PC-3 (cell line): ENCODE measurements at regions not wholly inside any gene's neighbourhood (a gene's known extent, or its start where the extent isn't known, plus 50 kb on each side); places are given as distances from the start of the nearest gene placed in this dataset.

Experiments used
- ATAC-seq: fragments of 200-7000 bp; cut with Tn5 transposase; 2 replicates; pipeline ENCODE4 v1.9.1; 2020; ENCODE audit warnings: mild to moderate bottlenecking, moderate library complexity
- BruUV-seq: library from RNA; stranded (reverse); fragments of 400-500 nt; replicated peaks from 2 replicates; lab custom pipeline; 2021; lab: Mats Ljungman, UMichigan
- CTCF ChIA-PET: fragments of 300-600 bp; sonication (Branson Sonifier 250); formaldehyde crosslinking; loops from one replicate; lab custom pipeline; 2022; ENCODE audit warnings: antibody characterized with exemption; lab: Charles Lee
- POLR2A ChIA-PET: fragments of 300-600 bp; sonication (Branson Sonifier 250); formaldehyde crosslinking; loops from one replicate; lab custom pipeline; 2022; ENCODE audit warnings: antibody characterized with exemption; ENCODE audit not compliant: unreplicated experiment; lab: Charles Lee
- DNase-seq: peaks from one replicate; pipeline ENCODE4 v3.0.0-alpha.2; 2015
- H2AFZ ChIP-seq: fragments of 300-600 bp; sonication (generic); 2 replicates; pipeline ENCODE4 v1.6.0; 2016; ENCODE audit warnings: antibody characterized with exemption, low read length
- H3F3A ChIP-seq: fragments of 300-600 bp; sonication (generic); one replicate; pipeline ENCODE4 v1.6.0; 2017; ENCODE audit warnings: antibody characterized with exemption, low read length, control low read depth, mild to moderate bottlenecking; ENCODE audit not compliant: unreplicated experiment
- H3K27ac ChIP-seq: fragments of 300-600 bp; sonication (generic); 2 replicates; pipeline ENCODE4 v1.5.1; 2016; ENCODE audit warnings: mild to moderate bottlenecking, low read length
- H3K27me3 ChIP-seq: fragments of 300-600 bp; sonication (generic); 2 replicates; pipeline ENCODE4 v1.6.1; 2016; ENCODE audit warnings: low read length, mixed read lengths
- H3K36me3 ChIP-seq: fragments of 300-600 bp; sonication (generic); 2 replicates; pipeline ENCODE4 v1.6.1; 2016; ENCODE audit warnings: low read depth, mixed run types, low read length, mixed read lengths
- H3K4me1 ChIP-seq: fragments of 300-600 bp; sonication (generic); 2 replicates; pipeline ENCODE4 v1.5.1; 2016; ENCODE audit warnings: low read length; ENCODE audit not compliant: insufficient read depth
- H3K4me2 ChIP-seq: fragments of 300-600 bp; sonication (generic); 2 replicates; pipeline ENCODE4 v1.6.0; 2016; ENCODE audit warnings: low read length
- H3K4me3 ChIP-seq: fragments of 300-600 bp; sonication (generic); 2 replicates; pipeline ENCODE4 v1.5.1; 2016; ENCODE audit warnings: mild to moderate bottlenecking, low read length, mixed read lengths
- H3K79me2 ChIP-seq: fragments of 300-600 bp; sonication (generic); 2 replicates; pipeline ENCODE4 v1.6.1; 2017; ENCODE audit warnings: low read length, mixed read lengths
- H3K9ac ChIP-seq: fragments of 300-600 bp; sonication (generic); 2 replicates; pipeline ENCODE4 v1.6.0; 2016; ENCODE audit warnings: mild to moderate bottlenecking, low read length
- H3K9me2 ChIP-seq: fragments of 300-600 bp; sonication (generic); replicated peaks from 2 replicates; pipeline ENCODE4 v1.6.1; 2016; ENCODE audit warnings: mixed run types, low read length, mixed read lengths
- H3K9me3 ChIP-seq: fragments of 300-600 bp; sonication (generic); 2 replicates; pipeline ENCODE4 v1.6.1; 2016; ENCODE audit warnings: low read length, mixed read lengths
- H4K20me1 ChIP-seq: fragments of 300-600 bp; sonication (generic); 2 replicates; pipeline ENCODE4 v1.6.1; 2016; ENCODE audit warnings: low read length, mixed read lengths
- EZH2 ChIP-seq: fragments of 300-600 bp; sonication (generic); IDR thresholded peaks from one replicate; pipeline ENCODE4 v1.6.1; 2017; ENCODE audit warnings: antibody characterized with exemption, mild to moderate bottlenecking, low read length; ENCODE audit not compliant: unreplicated experiment
- EZH2phosphoT487 ChIP-seq: fragments of 300-600 bp; sonication (generic); IDR thresholded peaks from 2 replicates; pipeline ENCODE4 v1.6.1; 2018; ENCODE audit warnings: mild to moderate bottlenecking, antibody characterized with exemption, low read length, borderline replicate concordance
- intact Hi-C: fragments of 100-400 bp; cut with micrococcal nuclease; formaldehyde crosslinking; loops from 2 replicates; pipeline ENCODE4 v1.9.0; 2023
- TF ChIP-seq, protein P1 (sequence below): fragments of 300-600 bp; sonication (generic); conservative IDR thresholded peaks from 2 replicates; pipeline ENCODE4 v1.5.1; 2017; ENCODE audit warnings: antibody characterized with exemption, low read depth, mild to moderate bottlenecking, low read length

DNA sequence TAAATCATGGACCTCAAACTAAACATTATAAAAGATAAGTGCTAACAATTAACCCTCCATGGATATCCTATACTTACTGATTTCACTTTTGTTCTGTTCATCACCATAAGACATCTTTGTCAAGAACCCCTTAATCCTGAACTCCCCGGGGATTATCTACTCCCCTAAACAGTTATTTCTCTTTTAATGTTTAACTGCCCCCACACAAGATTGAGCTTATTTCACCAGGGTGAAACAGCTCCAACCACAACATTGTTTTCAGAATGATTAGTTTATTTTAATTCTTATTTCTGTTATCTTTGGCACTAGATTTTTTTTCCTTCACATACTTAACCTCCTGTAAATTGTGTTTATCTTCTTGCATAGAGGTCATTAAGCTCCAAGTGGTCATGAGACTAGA is 103.2 kb upstream of the HCN1 start:
- no peak for DNase-seq
- no peak for TF ChIP-seq EZH2
- TF ChIP-seq EZH2phosphoT487, result no peak
- TF ChIP-seq, protein P1, sequence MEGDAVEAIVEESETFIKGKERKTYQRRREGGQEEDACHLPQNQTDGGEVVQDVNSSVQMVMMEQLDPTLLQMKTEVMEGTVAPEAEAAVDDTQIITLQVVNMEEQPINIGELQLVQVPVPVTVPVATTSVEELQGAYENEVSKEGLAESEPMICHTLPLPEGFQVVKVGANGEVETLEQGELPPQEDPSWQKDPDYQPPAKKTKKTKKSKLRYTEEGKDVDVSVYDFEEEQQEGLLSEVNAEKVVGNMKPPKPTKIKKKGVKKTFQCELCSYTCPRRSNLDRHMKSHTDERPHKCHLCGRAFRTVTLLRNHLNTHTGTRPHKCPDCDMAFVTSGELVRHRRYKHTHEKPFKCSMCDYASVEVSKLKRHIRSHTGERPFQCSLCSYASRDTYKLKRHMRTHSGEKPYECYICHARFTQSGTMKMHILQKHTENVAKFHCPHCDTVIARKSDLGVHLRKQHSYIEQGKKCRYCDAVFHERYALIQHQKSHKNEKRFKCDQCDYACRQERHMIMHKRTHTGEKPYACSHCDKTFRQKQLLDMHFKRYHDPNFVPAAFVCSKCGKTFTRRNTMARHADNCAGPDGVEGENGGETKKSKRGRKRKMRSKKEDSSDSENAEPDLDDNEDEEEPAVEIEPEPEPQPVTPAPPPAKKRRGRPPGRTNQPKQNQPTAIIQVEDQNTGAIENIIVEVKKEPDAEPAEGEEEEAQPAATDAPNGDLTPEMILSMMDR, result no peak
- no TSS peak for BruUV-seq

DNA sequence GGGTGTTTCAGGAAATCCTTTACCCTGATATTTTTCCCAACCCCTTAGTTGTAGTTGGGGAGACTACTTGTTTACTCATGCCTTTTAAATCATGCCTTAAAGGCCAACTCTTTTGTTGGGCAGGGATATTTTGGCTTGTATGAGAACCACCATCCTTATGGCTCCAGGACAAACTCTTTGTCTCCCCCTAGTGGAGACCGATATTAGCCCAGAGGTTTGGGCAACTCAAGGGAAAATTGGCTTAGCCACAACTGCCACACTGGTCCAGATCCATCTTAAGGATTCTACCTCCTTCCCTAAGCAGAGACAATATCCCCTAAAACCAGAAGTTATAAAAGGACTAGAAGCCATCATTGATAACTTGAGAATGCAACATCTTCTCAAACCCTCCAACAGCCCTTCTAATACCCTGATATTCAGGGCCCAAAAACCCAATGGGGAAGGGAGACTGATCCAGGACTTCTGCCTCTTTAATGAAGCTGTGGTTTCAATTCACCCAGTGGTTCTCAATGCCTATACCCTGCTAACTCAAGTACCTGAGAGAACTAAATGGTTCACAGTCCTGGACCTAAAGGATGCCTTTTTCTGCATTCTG is 100.9 kb upstream of the HCN1 start:
- no peak for TF ChIP-seq EZH2phosphoT487
- TF ChIP-seq, protein P1, result peak; percentile 62
- no peak for TF ChIP-seq EZH2
- no peaks in the 10 kb centered on the region for H3K27me3 ChIP-seq
- peak; percentile 9 for DNase-seq
- no peak for ATAC-seq
- POLR2A ChIA-PET, result no interaction called here
- H3K9me3 ChIP-seq, result peaks cover 17% of the 10 kb centered on the region
- H4K20me1 ChIP-seq, result no peaks in the 10 kb centered on the region
- BruUV-seq, result no TSS peak
- no peak overlapping the region for H2AFZ ChIP-seq
- H3K4me3 ChIP-seq, result no peak overlapping the region
- no peak overlapping the region for H3K27ac ChIP-seq
- H3F3A ChIP-seq, result no peaks in the 10 kb centered on the region
- no peaks in the 10 kb centered on the region for H3K79me2 ChIP-seq
- intact Hi-C loops, result no loop called here
- H3K9me2 ChIP-seq, result no peaks in the 10 kb centered on the region
- no peak overlapping the region for H3K4me2 ChIP-seq
- no peak overlapping the region for H3K9ac ChIP-seq
- no peaks in the 10 kb centered on the region for H3K36me3 ChIP-seq
- CTCF ChIA-PET, result no interaction called here
- H3K4me1 ChIP-seq, result no peaks in the 10 kb centered on the region

More for the DNA sequence above, 103.2 kb upstream of the HCN1 start:
- no peaks in the 10 kb centered on the region for H3F3A ChIP-seq
- no peak for ATAC-seq
- H3K9me2 ChIP-seq, result no peaks in the 10 kb centered on the region
- no peaks in the 10 kb centered on the region for H3K27me3 ChIP-seq
- H3K9me3 ChIP-seq, result peaks cover 20% of the 10 kb centered on the region
- no peak overlapping the region for H3K27ac ChIP-seq
- ChIA-PET POLR2A (no interaction called here), CTCF (no interaction called here)
- no peaks in the 10 kb centered on the region for H3K36me3 ChIP-seq
- H4K20me1 ChIP-seq, result no peaks in the 10 kb centered on the region
- no peak overlapping the region for H2AFZ ChIP-seq
- no peak overlapping the region for H3K4me2 ChIP-seq
- no peak overlapping the region for H3K9ac ChIP-seq
- H3K4me1 ChIP-seq, result no peaks in the 10 kb centered on the region
- H3K4me3 ChIP-seq, result no peak overlapping the region
- intact Hi-C loops, result no loop called here
- no peaks in the 10 kb centered on the region for H3K79me2 ChIP-seq

DNA sequence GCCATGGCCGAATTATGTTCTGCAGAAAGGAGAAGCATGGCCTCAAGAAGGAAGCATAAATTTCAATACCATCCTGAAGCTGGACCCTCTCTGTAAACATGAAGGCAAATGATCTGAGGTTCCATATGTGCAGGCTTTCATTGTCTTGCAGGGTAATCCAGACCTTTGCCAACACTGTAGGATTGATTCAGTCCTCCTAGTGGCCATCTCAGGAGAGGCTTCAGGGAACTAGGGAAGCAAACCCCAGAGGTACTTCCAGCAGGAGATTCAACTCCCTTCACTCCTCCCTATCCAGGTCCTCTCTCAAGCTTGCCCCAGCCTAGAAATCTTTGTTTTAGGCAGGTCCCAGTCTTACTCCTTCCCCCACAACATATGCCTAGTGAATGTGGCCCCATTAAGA is 99.3 kb upstream of the HCN1 start:
- Histone ChIP-seq H3K27me3 (no peaks in the 10 kb centered on the region), H3K9me2 (no peaks in the 10 kb centered on the region), H3K27ac (no peak overlapping the region), H3K9me3 (peaks cover 5% of the 10 kb centered on the region; the same call in 1 of the 2 replicates), H3K4me2 (no peak overlapping the region), H3F3A (no peaks in the 10 kb centered on the region), H2AFZ (no peak overlapping the region), H3K9ac (no peak overlapping the region), H3K4me3 (no peak overlapping the region), H3K79me2 (no peaks in the 10 kb centered on the region), H3K4me1 (no peaks in the 10 kb centered on the region), H4K20me1 (no peaks in the 10 kb centered on the region), H3K36me3 (no peaks in the 10 kb centered on the region)
- no peak for ATAC-seq
- ChIA-PET POLR2A (no interaction called here), CTCF (no interaction called here)
- TF ChIP-seq EZH2phosphoT487 (no peak), EZH2 (no peak)
- TF ChIP-seq, protein P1, result no peak
- no TSS peak for BruUV-seq
- intact Hi-C loops, result no loop called here
- no peak for DNase-seq
